ENCODE measurements at regions not wholly inside any gene's neighbourhood (a gene's known extent, or its start where the extent isn't known, plus 50 kb on each side); places are given as distances from the start of the nearest gene placed in this dataset.

DNA sequence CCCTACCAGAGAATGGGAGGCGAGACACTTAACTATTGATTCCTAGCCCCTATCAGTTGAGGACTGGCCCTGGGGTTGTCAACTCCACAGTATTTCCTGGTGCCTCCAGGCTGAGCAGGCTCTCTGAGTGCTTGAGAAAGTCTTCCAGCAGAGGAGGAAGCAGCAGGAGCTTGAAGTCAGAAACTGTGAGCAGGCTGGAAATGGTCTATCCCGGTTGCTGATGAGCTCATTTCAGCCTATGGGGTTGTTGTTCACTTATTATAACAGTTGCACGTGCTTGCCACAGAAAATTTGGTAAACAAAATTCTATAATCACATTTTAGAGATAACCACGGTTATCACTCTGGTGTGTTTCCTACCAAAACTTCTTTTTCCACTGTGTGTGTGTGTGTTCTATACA lies 254.7 kb upstream of the THUMPD2 start (continued):
- TF ChIP-seq, protein P1, sequence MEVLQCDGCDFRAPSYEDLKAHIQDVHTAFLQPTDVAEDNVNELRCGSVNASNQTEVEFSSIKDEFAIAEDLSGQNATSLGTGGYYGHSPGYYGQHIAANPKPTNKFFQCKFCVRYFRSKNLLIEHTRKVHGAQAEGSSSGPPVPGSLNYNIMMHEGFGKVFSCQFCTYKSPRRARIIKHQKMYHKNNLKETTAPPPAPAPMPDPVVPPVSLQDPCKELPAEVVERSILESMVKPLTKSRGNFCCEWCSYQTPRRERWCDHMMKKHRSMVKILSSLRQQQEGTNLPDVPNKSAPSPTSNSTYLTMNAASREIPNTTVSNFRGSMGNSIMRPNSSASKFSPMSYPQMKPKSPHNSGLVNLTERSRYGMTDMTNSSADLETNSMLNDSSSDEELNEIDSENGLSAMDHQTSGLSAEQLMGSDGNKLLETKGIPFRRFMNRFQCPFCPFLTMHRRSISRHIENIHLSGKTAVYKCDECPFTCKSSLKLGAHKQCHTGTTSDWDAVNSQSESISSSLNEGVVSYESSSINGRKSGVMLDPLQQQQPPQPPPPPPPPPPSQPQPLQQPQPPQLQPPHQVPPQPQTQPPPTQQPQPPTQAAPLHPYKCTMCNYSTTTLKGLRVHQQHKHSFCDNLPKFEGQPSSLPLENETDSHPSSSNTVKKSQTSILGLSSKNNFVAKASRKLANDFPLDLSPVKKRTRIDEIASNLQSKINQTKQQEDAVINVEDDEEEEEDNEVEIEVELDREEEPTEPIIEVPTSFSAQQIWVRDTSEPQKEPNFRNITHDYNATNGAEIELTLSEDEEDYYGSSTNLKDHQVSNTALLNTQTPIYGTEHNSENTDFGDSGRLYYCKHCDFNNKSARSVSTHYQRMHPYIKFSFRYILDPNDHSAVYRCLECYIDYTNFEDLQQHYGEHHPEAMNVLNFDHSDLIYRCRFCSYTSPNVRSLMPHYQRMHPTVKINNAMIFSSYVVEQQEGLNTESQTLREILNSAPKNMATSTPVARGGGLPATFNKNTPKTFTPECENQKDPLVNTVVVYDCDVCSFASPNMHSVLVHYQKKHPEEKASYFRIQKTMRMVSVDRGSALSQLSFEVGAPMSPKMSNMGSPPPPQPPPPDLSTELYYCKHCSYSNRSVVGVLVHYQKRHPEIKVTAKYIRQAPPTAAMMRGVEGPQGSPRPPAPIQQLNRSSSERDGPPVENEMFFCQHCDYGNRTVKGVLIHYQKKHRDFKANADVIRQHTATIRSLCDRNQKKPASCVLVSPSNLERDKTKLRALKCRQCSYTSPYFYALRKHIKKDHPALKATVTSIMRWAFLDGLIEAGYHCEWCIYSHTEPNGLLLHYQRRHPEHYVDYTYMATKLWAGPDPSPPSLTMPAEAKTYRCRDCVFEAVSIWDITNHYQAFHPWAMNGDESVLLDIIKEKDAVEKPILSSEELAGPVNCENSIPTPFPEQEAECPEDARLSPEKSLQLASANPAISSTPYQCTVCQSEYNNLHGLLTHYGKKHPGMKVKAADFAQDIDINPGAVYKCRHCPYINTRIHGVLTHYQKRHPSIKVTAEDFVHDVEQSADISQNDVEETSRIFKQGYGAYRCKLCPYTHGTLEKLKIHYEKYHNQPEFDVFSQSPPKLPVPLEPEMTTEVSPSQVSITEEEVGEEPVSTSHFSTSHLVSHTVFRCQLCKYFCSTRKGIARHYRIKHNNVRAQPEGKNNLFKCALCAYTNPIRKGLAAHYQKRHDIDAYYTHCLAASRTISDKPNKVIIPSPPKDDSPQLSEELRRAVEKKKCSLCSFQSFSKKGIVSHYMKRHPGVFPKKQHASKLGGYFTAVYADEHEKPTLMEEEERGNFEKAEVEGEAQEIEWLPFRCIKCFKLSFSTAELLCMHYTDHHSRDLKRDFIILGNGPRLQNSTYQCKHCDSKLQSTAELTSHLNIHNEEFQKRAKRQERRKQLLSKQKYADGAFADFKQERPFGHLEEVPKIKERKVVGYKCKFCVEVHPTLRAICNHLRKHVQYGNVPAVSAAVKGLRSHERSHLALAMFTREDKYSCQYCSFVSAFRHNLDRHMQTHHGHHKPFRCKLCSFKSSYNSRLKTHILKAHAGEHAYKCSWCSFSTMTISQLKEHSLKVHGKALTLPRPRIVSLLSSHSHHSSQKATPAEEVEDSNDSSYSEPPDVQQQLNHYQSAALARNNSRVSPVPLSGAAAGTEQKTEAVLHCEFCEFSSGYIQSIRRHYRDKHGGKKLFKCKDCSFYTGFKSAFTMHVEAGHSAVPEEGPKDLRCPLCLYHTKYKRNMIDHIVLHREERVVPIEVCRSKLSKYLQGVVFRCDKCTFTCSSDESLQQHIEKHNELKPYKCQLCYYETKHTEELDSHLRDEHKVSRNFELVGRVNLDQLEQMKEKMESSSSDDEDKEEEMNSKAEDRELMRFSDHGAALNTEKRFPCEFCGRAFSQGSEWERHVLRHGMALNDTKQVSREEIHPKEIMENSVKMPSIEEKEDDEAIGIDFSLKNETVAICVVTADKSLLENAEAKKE (CRISPR knock-in tag; IDR thresholded peaks at IDR 0.05): no peak

- Mint-ChIP-seq H3K9me3 (peaks cover 13% of the 10 kb centered on the region; the same call in 2 of the 3 replicates), H3K27me3 (ENCODE audit: insufficient read depth, low read depth, poor library complexity) (peaks cover 5% of the 10 kb centered on the region), H3K4me3 (no peak overlapping the region), H3K27ac (no peak overlapping the region), H3K36me3 (ENCODE audit: low read depth) (no peaks in the 10 kb centered on the region), H3K4me1 (no peaks in the 10 kb centered on the region)
- no peaks in the 10 kb centered on the region for H4K20me1 ChIP-seq (replicated peaks; ENCODE audit: insufficient read depth)
- no peaks in the 10 kb centered on the region; the same call in 1 of the 2 replicates for H3K9me2 ChIP-seq (ENCODE audit: insufficient read depth)
- no peak overlapping the region for H3K4me2 ChIP-seq
- no peak overlapping the region for H2AFZ ChIP-seq
- ATAC-seq (no peak), DNase-seq (ENCODE audit: low spot score) (no peak)
- H3K36me3 ChIP-seq (ENCODE audit: insufficient read depth): no peaks in the 10 kb centered on the region
- no peaks in the 10 kb centered on the region for H3F3A ChIP-seq (replicated peaks; ENCODE audit: low read depth)
- H3K79me2 ChIP-seq (replicated peaks; ENCODE audit: insufficient read depth): no peaks in the 10 kb centered on the region
- H3K27ac ChIP-seq (ENCODE audit: low read depth): no peak overlapping the region
- H3K4me1 ChIP-seq (ENCODE audit: insufficient read depth): no peaks in the 10 kb centered on the region
- H3K4me3 ChIP-seq: no peak overlapping the region
- H3K27me3 ChIP-seq (ENCODE audit: insufficient read depth): no peaks in the 10 kb centered on the region
- TF ChIP-seq STAT1 (IDR thresholded peaks at IDR 0.05; ENCODE audit: unreplicated experiment) (no peak), CREB1 (CRISPR knock-in tag; IDR thresholded peaks at IDR 0.05; ENCODE audit: low read depth) (no peak), ETS1 (IDR thresholded peaks at IDR 0.05) (no peak), NANOG (IDR thresholded peaks at IDR 0.05; ENCODE audit: borderline replicate concordance) (no peak), REST (IDR thresholded peaks at IDR 0.05; ENCODE audit: unreplicated experiment) (no peak)
Measured at GRCh38 chr2:40032650-40033319, 253.7 kb upstream of the THUMPD2 start.

Measured in GM23338 (cell line).